PC-3 (cell line): ENCODE measurements at regions not wholly inside any gene's neighbourhood (a gene's known extent, or its start where the extent isn't known, plus 50 kb on each side); places are given as distances from the start of the nearest gene placed in this dataset.

Source experiments
- CTCF ChIP-seq: fragments of 300-600 bp; sonication (generic); conservative IDR thresholded peaks from 2 replicates; pipeline ENCODE4 v1.5.1; 2017; ENCODE audit warnings: antibody characterized with exemption, low read depth, mild to moderate bottlenecking, low read length
- EZH2 ChIP-seq: fragments of 300-600 bp; sonication (generic); IDR thresholded peaks from one replicate; pipeline ENCODE4 v1.6.1; 2017; ENCODE audit warnings: antibody characterized with exemption, mild to moderate bottlenecking, low read length; ENCODE audit not compliant: unreplicated experiment
- EZH2phosphoT487 ChIP-seq: fragments of 300-600 bp; sonication (generic); IDR thresholded peaks from 2 replicates; pipeline ENCODE4 v1.6.1; 2018; ENCODE audit warnings: mild to moderate bottlenecking, antibody characterized with exemption, low read length, borderline replicate concordance

- no peak for TF ChIP-seq CTCF
- no peak for TF ChIP-seq EZH2
- no peak for TF ChIP-seq EZH2phosphoT487
These were observed 519.7 kb upstream of the ZFP42 start for GRCh38 chr4:187475901-187476300.
